HCT116 (cell line): ENCODE measurements at regions not wholly inside any gene's neighbourhood (a gene's known extent, or its start where the extent isn't known, plus 50 kb on each side); places are given as distances from the start of the nearest gene placed in this dataset.

Experiments
- ATAC-seq: fragments of 200-7000 bp; cut with Tn5 transposase; 2 replicates; pipeline ENCODE4 v1.9.1; 2020; ENCODE audit warnings: mild to moderate bottlenecking, moderate library complexity
- BruUV-seq: library from RNA; stranded (reverse); fragments of 400-500 nt; replicated peaks from 2 replicates; lab custom pipeline; 2021; lab: Mats Ljungman, UMichigan
- CTCF ChIA-PET: fragments of 300-600 bp; sonication (Branson Sonifier 250); formaldehyde crosslinking; loops from one replicate; lab custom pipeline; 2021; ENCODE audit warnings: antibody characterized with exemption; lab: Charles Lee
- POLR2A ChIA-PET: fragments of 300-600, 350-600 bp; sonication (Branson Sonifier 250); formaldehyde crosslinking; loops from one replicate; lab custom pipeline; 2021; ENCODE audit warnings: antibody characterized with exemption; lab: Charles Lee
- RAD21 ChIA-PET, 2 experiments: fragments of 300-600 bp; sonication (Branson Sonifier 250); formaldehyde crosslinking; loops; one replicate each; lab custom pipeline; 2023; ENCODE audit warnings: low total read pairs in 2 of 2; ENCODE audit not compliant: uncharacterized antibody in 2 of 2, unreplicated experiment in 2 of 2, low non-redundant PET in 1 of 2; lab: Charles Lee
- DNase-seq: peaks from one replicate; pipeline ENCODE4 v3.0.0-alpha.2; 2010; ENCODE audit warnings: low read depth, low spot score
- H2AFZ ChIP-seq: fragments of 200-600 bp; shearing (Covaris generic), sonication (generic); 2 replicates; pipeline ENCODE4 v1.6.1; 2017; ENCODE audit warnings: low read depth, mixed run types, mixed read lengths, antibody characterized with exemption, low read length; ENCODE audit not compliant: poor library complexity, severe bottlenecking
- H3K27ac ChIP-seq: 2 replicates; pipeline ENCODE4 v1.5.1; 2012; ENCODE audit warnings: low read depth, low read length
- H3K27me3 ChIP-seq: fragments of 200-600 bp; sonication (generic); 2 replicates; pipeline ENCODE4 v1.6.1; 2016; ENCODE audit warnings: mixed run types, low read length, mixed read lengths; ENCODE audit not compliant: insufficient read depth
- H3K36me3 ChIP-seq, 2 experiments: fragments of 200-500 bp in 1 of 2; fragments of 200-600 bp in 1 of 2; sonication (Bioruptor generic) in 1 of 2; sonication (generic) in 1 of 2; 2 replicates each; pipeline versions ENCODE4 v1.5.1 to v1.6.1; 2014 to 2016; ENCODE audit warnings: low read length in 2 of 2, inconsistent platforms in 1 of 2, mixed read lengths in 1 of 2, mixed run types in 1 of 2; ENCODE audit not compliant: insufficient read depth in 2 of 2, control insufficient read depth in 1 of 2
- H3K4me1 ChIP-seq, 2 experiments: fragments of 200-600 bp in 1 of 2; sonication (generic) in 1 of 2; 2 replicates each; pipeline versions ENCODE4 v1.5.1 to v1.6.1; 2012 to 2017; ENCODE audit warnings: low read length in 2 of 2, inconsistent platforms in 1 of 2, mild to moderate bottlenecking in 1 of 2, mixed read lengths in 1 of 2, mixed run types in 1 of 2, moderate library complexity in 1 of 2; ENCODE audit not compliant: insufficient read depth in 2 of 2, control insufficient read depth in 1 of 2
- H3K4me2 ChIP-seq: fragments of 200-600 bp; sonication (generic); 2 replicates; pipeline ENCODE4 v1.6.1; 2017; ENCODE audit warnings: mixed run types, low read length, mixed read lengths
- H3K4me3 ChIP-seq, 2 experiments: fragments of 200-600 bp in 1 of 2; sonication (generic) in 1 of 2; replicated peaks in 1 of 2; 2 replicates each; pipeline ENCODE4 v1.5.1; 2011 to 2016; ENCODE audit warnings: low read length in 2 of 2, control low read depth in 1 of 2, low read depth in 1 of 2, mild to moderate bottlenecking in 1 of 2, mixed read lengths in 1 of 2, mixed run types in 1 of 2
- H3K79me2 ChIP-seq: fragments of 200-600 bp; sonication (generic); 2 replicates; pipeline ENCODE4 v1.6.1; 2017; ENCODE audit warnings: mild to moderate bottlenecking, mixed run types, low read length, moderate library complexity, mixed read lengths; ENCODE audit not compliant: insufficient read depth
- H3K9ac ChIP-seq: fragments of 200-600 bp; sonication (generic); 2 replicates; pipeline ENCODE4 v1.6.1; 2016; ENCODE audit warnings: low read length, mixed read lengths
- H3K9me2 ChIP-seq: fragments of 200-600 bp; sonication (generic), shearing (Covaris generic); 2 replicates; pipeline ENCODE4 v1.6.1; 2017; ENCODE audit warnings: mixed run types, mild to moderate bottlenecking, moderate library complexity; ENCODE audit not compliant: insufficient read depth
- H3K9me3 ChIP-seq, 2 experiments: fragments of 200-500 bp in 1 of 2; fragments of 200-600 bp in 1 of 2; sonication (Bioruptor generic) in 1 of 2; sonication (generic) in 1 of 2; 2 replicates each; pipeline ENCODE4 v1.6.1; 2014 to 2017; ENCODE audit warnings: low read length in 2 of 2, mixed read lengths in 2 of 2, inconsistent platforms in 1 of 2, low read depth in 1 of 2, mild to moderate bottlenecking in 1 of 2, mixed run types in 1 of 2, moderate library complexity in 1 of 2; ENCODE audit not compliant: control insufficient read depth in 1 of 2, insufficient read depth in 1 of 2
- H4K20me1 ChIP-seq: fragments of 200-600 bp; sonication (generic), shearing (Covaris generic); 2 replicates; pipeline ENCODE4 v1.6.1; 2017; ENCODE audit warnings: mixed run types, mild to moderate bottlenecking, moderate library complexity; ENCODE audit not compliant: insufficient read depth
- ATF3 ChIP-seq: IDR thresholded peaks from 2 replicates; pipeline ENCODE4 v1.6.1; 2012
- CTCF ChIP-seq, 3 experiments: fragments of 200-600 bp in 1 of 3; sonication (generic) in 1 of 3; IDR thresholded peaks in 2 of 3; conservative IDR thresholded peaks in 1 of 3; 2 replicates each; pipeline ENCODE4 v1.5.1; 2012 to 2017; ENCODE audit warnings: low read depth in 2 of 3, low read length in 2 of 3, antibody characterized with exemption in 1 of 3, borderline replicate concordance in 1 of 3, control low read depth in 1 of 3, mild to moderate bottlenecking in 1 of 3, mixed read lengths in 1 of 3, mixed run types in 1 of 3, moderate library complexity in 1 of 3; ENCODE audit not compliant: insufficient read depth in 1 of 3
- ELF1 ChIP-seq: IDR thresholded peaks from 2 replicates; pipeline ENCODE4 v1.6.1; 2012; ENCODE audit warnings: low read depth, borderline replicate concordance
- EZH2 ChIP-seq: fragments of 200-600 bp; sonication (generic); IDR thresholded peaks from 2 replicates; pipeline ENCODE4 v1.6.1; 2017; ENCODE audit warnings: antibody characterized with exemption, mixed run types
- EZH2phosphoT487 ChIP-seq: fragments of 200-600 bp; IDR thresholded peaks from 2 replicates; pipeline ENCODE4 v1.6.1; 2018; ENCODE audit warnings: antibody characterized with exemption, borderline replicate concordance
- JUND ChIP-seq: IDR thresholded peaks from 2 replicates; pipeline ENCODE4 v1.6.1; 2012
- POLR2A ChIP-seq: IDR thresholded peaks from 2 replicates; pipeline ENCODE4 v1.7.0; 2011; ENCODE audit warnings: borderline replicate concordance; ENCODE audit not compliant: insufficient read depth, insufficient read length; ENCODE audit errors: extremely low read depth
- REST ChIP-seq: IDR thresholded peaks from 2 replicates; pipeline ENCODE4 v1.6.1; 2012; ENCODE audit warnings: low read depth
- SIN3A ChIP-seq: IDR thresholded peaks from 2 replicates; pipeline ENCODE4 v1.6.1; 2012; ENCODE audit warnings: low read depth
- YY1 ChIP-seq: IDR thresholded peaks from 2 replicates; pipeline ENCODE4 v1.6.1; 2011; ENCODE audit warnings: low read length, low read depth, moderate library complexity, mild to moderate bottlenecking; ENCODE audit not compliant: insufficient replicate concordance; ENCODE audit errors: extremely low read depth
- ZFX ChIP-seq: fragments of 450-650 bp; IDR thresholded peaks from 2 replicates; pipeline ENCODE4 v1.6.1; 2017
- ZNF274 ChIP-seq: fragments of 200-500 bp; sonication (Bioruptor generic); IDR thresholded peaks from 2 replicates; pipeline ENCODE4 v1.6.1; 2014; ENCODE audit warnings: mild to moderate bottlenecking, low read depth, low read length, inconsistent platforms
- intact Hi-C: fragments of 100-400 bp; cut with micrococcal nuclease; formaldehyde crosslinking; loops from 2 replicates; pipeline ENCODE4 v1.10.0; 2022

DNA sequence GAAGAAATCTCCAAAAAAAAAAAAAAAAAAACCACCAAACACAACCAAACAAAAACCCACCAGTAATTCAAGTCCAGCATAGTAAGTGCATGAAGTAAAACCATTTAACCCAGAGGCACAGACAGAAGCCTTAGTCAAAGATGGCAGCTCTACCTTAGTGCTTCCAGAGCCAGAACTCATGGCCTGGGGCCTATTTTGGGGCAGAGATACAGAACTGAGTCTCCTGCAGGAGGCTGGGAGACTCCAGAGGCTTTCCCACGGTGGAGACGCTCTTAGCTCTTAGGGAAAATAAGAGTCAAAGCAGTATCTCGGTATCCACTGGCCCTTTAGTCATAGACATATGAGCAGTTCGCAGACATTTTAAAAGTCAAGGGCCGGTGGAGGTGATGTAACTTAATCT is 129.5 kb downstream of the GPX5 start:
- no peaks in the 10 kb centered on the region for H3K36me3 ChIP-seq
- no peaks in the 10 kb centered on the region for H4K20me1 ChIP-seq
- CTCF ChIA-PET, result interaction anchor here (1.8 kb wide), 1 partner anchor 49 kb away, joined by 6 read pairs; no protein-coding TSS in a partner anchor
- POLR2A ChIA-PET, result no interaction called here
- no peak overlapping the region for H3K27ac ChIP-seq
- H3K9me2 ChIP-seq, result no peaks in the 10 kb centered on the region
- no peaks in the 10 kb centered on the region for H3K9me3 ChIP-seq
- H3K4me3 ChIP-seq, result no peak overlapping the region
- TF ChIP-seq ZFX, result no peak
- no peak for TF ChIP-seq CTCF (IDR thresholded peaks at IDR 0.05 in 2 of 3, conservative IDR thresholded peaks at IDR 0.05 in 1 of 3; ENCODE audit: borderline replicate concordance in 1 of 3, insufficient read depth in 1 of 3, low read depth in 2 of 3, low read length in 2 of 3)
- TF ChIP-seq JUND, result no peak
- no peak for TF ChIP-seq YY1
- no peak for TF ChIP-seq SIN3A
- no peak for TF ChIP-seq ATF3
- TF ChIP-seq POLR2A, result no peak
- TF ChIP-seq ELF1, result no peak
- no peak for TF ChIP-seq REST
- no peak for TF ChIP-seq EZH2
- TF ChIP-seq EZH2phosphoT487, result no peak
- TF ChIP-seq ZNF274, result no peak
- H3K4me1 ChIP-seq, result peaks cover 0 to 8% of the 10 kb centered on the region in 2 experiments; a peak in 1 of 4 replicates
- H3K27me3 ChIP-seq, result no peaks in the 10 kb centered on the region
- intact Hi-C loops, result no loop called here
- H2AFZ ChIP-seq, result no peak overlapping the region
- no peak for ATAC-seq
- RAD21 ChIA-PET, result no interaction called here
- no peak overlapping the region for H3K9ac ChIP-seq
- no peak overlapping the region for H3K4me2 ChIP-seq
- no peaks in the 10 kb centered on the region for H3K79me2 ChIP-seq
- DNase-seq, result no peak
- no TSS peak for BruUV-seq
